GM12878 (cell line): ENCODE measurements at regions not wholly inside any gene's neighbourhood (a gene's known extent, or its start where the extent isn't known, plus 50 kb on each side); places are given as distances from the start of the nearest gene placed in this dataset.

Experiments
- ATAC-seq: fragments of 200-7000 bp; cut with Tn5 transposase; 3 replicates; pipeline ENCODE4 v1.9.1; 2020; ENCODE audit warnings: mild to moderate bottlenecking, moderate library complexity
- BruUV-seq: library from RNA; stranded (reverse); fragments of 400-500 nt; replicated peaks from 2 replicates; lab custom pipeline; 2021; lab: Mats Ljungman, UMichigan
- CTCF ChIA-PET: fragments of 300-600 bp; sonication (Branson Sonifier 250); formaldehyde crosslinking; extraction: SDS; loops from one replicate; lab custom pipeline; 2021; ENCODE audit warnings: inconsistent platforms; lab: Yijun Ruan, JAX
- POLR2A ChIA-PET: fragments of 350-600 bp; formaldehyde crosslinking; extraction: SDS; loops from one replicate; lab custom pipeline; 2021; ENCODE audit warnings: inconsistent platforms; lab: Charles Lee
- RAD21 ChIA-PET: fragments of 300-600 bp; sonication (Branson Sonifier 250); formaldehyde crosslinking; loops from one replicate; lab custom pipeline; 2023; ENCODE audit warnings: antibody characterized with exemption; ENCODE audit not compliant: unreplicated experiment; lab: Charles Lee
- SMC1A ChIA-PET: fragments of 300-600 bp; sonication (Branson Sonifier 250); formaldehyde crosslinking; loops from one replicate; lab custom pipeline; 2023; ENCODE audit not compliant: unreplicated experiment, uncharacterized antibody; lab: Charles Lee
- DNase-seq: peaks from one replicate; pipeline ENCODE4 v3.0.0-alpha.2; 2011; ENCODE audit warnings: low read depth, low spot score
- FAIRE-seq: peaks from 3 replicates; lab custom pipeline; 2011; peaks lifted over from hg19 to GRCh38; lab: Jason Lieb, UNC
- H2AFZ ChIP-seq: 2 replicates; pipeline ENCODE4 v1.6.0; 2011; ENCODE audit warnings: low read depth, low read length, control low read depth; ENCODE audit not compliant: control insufficient read depth
- H3K27ac ChIP-seq: 2 replicates; pipeline ENCODE4 v1.5.1; 2011; ENCODE audit warnings: control low read depth; ENCODE audit not compliant: control insufficient read depth, insufficient read depth
- H3K27me3 ChIP-seq, 2 experiments: replicated peaks in 1 of 2; 2 replicates each; pipeline versions ENCODE4 v1.6.0 to v1.6.1; 2011; ENCODE audit warnings: low read length in 1 of 2; ENCODE audit not compliant: control insufficient read depth in 2 of 2, insufficient read depth in 2 of 2
- H3K36me3 ChIP-seq, 2 experiments: 2 replicates each; pipeline ENCODE4 v1.5.1; 2011; ENCODE audit warnings: low read length in 1 of 2; ENCODE audit not compliant: control insufficient read depth in 2 of 2, insufficient read depth in 2 of 2
- H3K4me1 ChIP-seq: 2 replicates; pipeline ENCODE4 v1.6.1; 2011; ENCODE audit warnings: mild to moderate bottlenecking, low read length, moderate library complexity, mixed read lengths; ENCODE audit not compliant: control insufficient read depth, insufficient read depth
- H3K4me2 ChIP-seq: 2 replicates; pipeline ENCODE4 v1.6.0; 2011; ENCODE audit warnings: control low read depth; ENCODE audit not compliant: control insufficient read depth, insufficient read depth
- H3K4me3 ChIP-seq: fragments of 200-600 bp; sonication (generic); 2 replicates; pipeline ENCODE4 v1.5.1; 2016
- H3K79me2 ChIP-seq: 2 replicates; pipeline ENCODE4 v1.6.0; 2011; ENCODE audit warnings: low read length; ENCODE audit not compliant: control insufficient read depth, insufficient read depth
- H3K9ac ChIP-seq: 2 replicates; pipeline ENCODE4 v1.8.0; 2011; ENCODE audit warnings: low read length, control low read depth, mixed read lengths; ENCODE audit not compliant: control insufficient read depth, insufficient read depth
- H3K9me3 ChIP-seq: replicated peaks from 3 replicates; pipeline ENCODE4 v1.5.1; 2011; ENCODE audit warnings: mild to moderate bottlenecking, low read length; ENCODE audit not compliant: control insufficient read depth, insufficient read depth
- H4K20me1 ChIP-seq: 2 replicates; pipeline ENCODE4 v1.6.0; 2011; ENCODE audit not compliant: control insufficient read depth, insufficient read depth
- CHD1 ChIP-seq: IDR thresholded peaks from 2 replicates; pipeline ENCODE4 v1.6.1; 2012; ENCODE audit warnings: low read depth, low read length, improper control_type of control experiment
- EP300 ChIP-seq, 2 experiments: fragments of 150-350 bp in 1 of 2; IDR thresholded peaks; 2 replicates each; pipeline ENCODE4 v1.6.1; 2011 to 2012; ENCODE audit warnings: low read depth in 2 of 2, low read length in 2 of 2, borderline replicate concordance in 1 of 2, improper control_type of control experiment in 1 of 2, inconsistent platforms in 1 of 2; ENCODE audit not compliant: control insufficient read depth in 1 of 2
- NBN ChIP-seq: fragments of 450-650 bp; IDR thresholded peaks from 2 replicates; pipeline ENCODE4 v1.6.1; 2016
- NR2C2 ChIP-seq: IDR thresholded peaks from 2 replicates; pipeline ENCODE4 v1.6.1; 2011; ENCODE audit warnings: borderline replicate concordance, low read depth; ENCODE audit not compliant: control insufficient read depth, insufficient read length
- SIX5 ChIP-seq: IDR thresholded peaks from 2 replicates; pipeline ENCODE4 v1.6.1; 2011; ENCODE audit warnings: mild to moderate bottlenecking, low read depth, low read length, moderate library complexity; ENCODE audit not compliant: severe bottlenecking
- STAT1 ChIP-seq: fragments of 450-650 bp; conservative IDR thresholded peaks from 2 replicates; pipeline ENCODE4 v1.6.1; 2014; ENCODE audit warnings: antibody characterized with exemption, mild to moderate bottlenecking
- TAF1 ChIP-seq: IDR thresholded peaks from 2 replicates; pipeline ENCODE4 v1.6.1; 2011; ENCODE audit warnings: mild to moderate bottlenecking, low read depth, low read length, borderline replicate concordance
- WGBS: methylation state at CpG from one replicate; pipeline ENCODE4 v1.1.6; 2016; ENCODE audit warnings: low lambda C conversion rate; ENCODE audit not compliant: insufficient replicate concordance, insufficient coverage; ENCODE audit errors: missing lambda C conversion rate; 5-methylcytosine and 5-hydroxymethylcytosine counted together
- in situ Hi-C: fragments of 300-500 bp; cut with MboI; formaldehyde crosslinking; loops from 9 replicates; pipeline ENCODE4 v1.14.3; 2018; ENCODE audit warnings: mixed read lengths
- intact Hi-C: fragments of 100-400 bp; cut with micrococcal nuclease; formaldehyde crosslinking; loops from one replicate; pipeline ENCODE4 v1.14.2; 2022; ENCODE audit not compliant: unreplicated experiment
- TF ChIP-seq, protein P1 (sequence below): IDR thresholded peaks from 2 replicates; pipeline ENCODE4 v1.6.1; 2012; ENCODE audit warnings: low read depth, low read length, improper control_type of control experiment
- TF ChIP-seq, protein P2 (sequence below): fragments of 450-650 bp; IDR thresholded peaks from 2 replicates; pipeline ENCODE4 v1.6.1; 2017; ENCODE audit warnings: mild to moderate bottlenecking, moderate library complexity
- TF ChIP-seq, protein P3 (sequence below): fragments of 450-650 bp; IDR thresholded peaks from 2 replicates; pipeline ENCODE4 v1.6.1; 2017; ENCODE audit warnings: low read depth, mild to moderate bottlenecking, moderate library complexity
- TF ChIP-seq, protein P4 (sequence below): IDR thresholded peaks from 2 replicates; pipeline ENCODE4 v1.6.1; 2011; ENCODE audit warnings: borderline replicate concordance, low read depth, mild to moderate bottlenecking, moderate library complexity, low read length; ENCODE audit not compliant: insufficient read depth, poor library complexity, severe bottlenecking

DNA sequence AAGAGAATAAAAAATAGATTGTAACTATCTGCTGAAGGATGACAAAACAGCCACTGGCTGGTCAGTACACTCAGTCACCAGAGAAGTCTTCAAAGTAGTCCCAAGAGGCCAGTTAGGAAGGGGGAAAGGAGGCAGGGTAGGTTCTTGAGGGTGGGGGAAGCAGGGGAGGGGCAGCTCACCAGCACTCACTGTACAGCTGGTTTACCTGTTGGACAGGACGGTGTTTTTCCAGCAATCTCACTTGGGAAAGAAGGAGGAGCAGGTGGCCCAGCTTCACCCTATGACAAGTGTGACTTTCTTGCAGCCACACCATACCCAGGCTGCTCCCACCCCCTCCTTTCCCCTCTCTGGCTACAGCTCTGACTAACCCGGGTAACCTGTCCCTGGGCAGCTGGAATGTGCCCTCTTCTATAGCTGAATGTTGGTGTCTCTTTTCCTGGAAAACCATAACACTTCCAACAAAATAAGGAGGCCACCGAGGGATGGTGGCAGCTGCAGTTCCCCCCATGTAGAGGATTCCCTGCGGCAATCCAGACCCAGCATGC lies 203.4 kb upstream of the NSMCE3 start (continued):
- TF ChIP-seq, protein P1, sequence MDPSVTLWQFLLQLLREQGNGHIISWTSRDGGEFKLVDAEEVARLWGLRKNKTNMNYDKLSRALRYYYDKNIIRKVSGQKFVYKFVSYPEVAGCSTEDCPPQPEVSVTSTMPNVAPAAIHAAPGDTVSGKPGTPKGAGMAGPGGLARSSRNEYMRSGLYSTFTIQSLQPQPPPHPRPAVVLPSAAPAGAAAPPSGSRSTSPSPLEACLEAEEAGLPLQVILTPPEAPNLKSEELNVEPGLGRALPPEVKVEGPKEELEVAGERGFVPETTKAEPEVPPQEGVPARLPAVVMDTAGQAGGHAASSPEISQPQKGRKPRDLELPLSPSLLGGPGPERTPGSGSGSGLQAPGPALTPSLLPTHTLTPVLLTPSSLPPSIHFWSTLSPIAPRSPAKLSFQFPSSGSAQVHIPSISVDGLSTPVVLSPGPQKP: no peak
- TF ChIP-seq EP300 (IDR thresholded peaks at IDR 0.05; ENCODE audit: borderline replicate concordance in 1 of 2, control insufficient read depth in 1 of 2, low read depth in 2 of 2, low read length in 2 of 2): no peak

DNA sequence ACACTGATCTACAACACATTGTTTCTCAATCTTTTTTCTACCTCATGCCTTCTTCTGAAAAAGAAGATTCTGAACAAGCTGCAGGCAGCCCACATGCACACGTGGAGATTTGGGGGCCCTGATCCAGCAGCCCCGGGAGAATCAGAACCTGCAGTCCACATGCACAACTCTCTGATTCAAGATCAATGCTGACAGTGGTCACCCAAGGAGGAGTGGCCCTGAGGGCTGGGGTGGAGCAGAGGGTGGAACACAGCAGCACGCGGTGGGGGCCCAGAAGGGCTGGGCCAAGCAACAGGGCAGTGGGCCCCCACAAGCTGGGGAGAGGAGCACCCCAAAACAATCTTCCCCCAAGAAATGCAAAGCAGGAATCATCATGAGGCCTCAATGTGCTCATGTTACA lies 202.1 kb upstream of the NSMCE3 start:
- Histone ChIP-seq H3K36me3 (no peaks in the 10 kb centered on the region), H3K9ac (no peak overlapping the region), H3K27me3 (no peaks in the 10 kb centered on the region), H3K4me2 (no peak overlapping the region), H2AFZ (no peak overlapping the region), H3K27ac (no peak overlapping the region), H3K79me2 (no peaks in the 10 kb centered on the region), H4K20me1 (no peaks in the 10 kb centered on the region), H3K9me3 (no peaks in the 10 kb centered on the region), H3K4me3 (no peak overlapping the region), H3K4me1 (no peaks in the 10 kb centered on the region)
- 18% methylated on average over 4 of the region's 4 CpGs for WGBS
- RAD21 ChIA-PET: interaction anchor here (0.7 kb wide), 1 partner anchor 117 kb away, joined by 3 read pairs; no protein-coding TSS in a partner anchor
- POLR2A ChIA-PET: no interaction called here
- FAIRE-seq (no peak), ATAC-seq (no peak), DNase-seq (no peak)
- intact Hi-C loops (no loop called here), in situ Hi-C loops (no loop called here)
- BruUV-seq: no TSS peak
- SMC1A ChIA-PET: no interaction called here
- CTCF ChIA-PET: no interaction called here
- TF ChIP-seq, protein P2, sequence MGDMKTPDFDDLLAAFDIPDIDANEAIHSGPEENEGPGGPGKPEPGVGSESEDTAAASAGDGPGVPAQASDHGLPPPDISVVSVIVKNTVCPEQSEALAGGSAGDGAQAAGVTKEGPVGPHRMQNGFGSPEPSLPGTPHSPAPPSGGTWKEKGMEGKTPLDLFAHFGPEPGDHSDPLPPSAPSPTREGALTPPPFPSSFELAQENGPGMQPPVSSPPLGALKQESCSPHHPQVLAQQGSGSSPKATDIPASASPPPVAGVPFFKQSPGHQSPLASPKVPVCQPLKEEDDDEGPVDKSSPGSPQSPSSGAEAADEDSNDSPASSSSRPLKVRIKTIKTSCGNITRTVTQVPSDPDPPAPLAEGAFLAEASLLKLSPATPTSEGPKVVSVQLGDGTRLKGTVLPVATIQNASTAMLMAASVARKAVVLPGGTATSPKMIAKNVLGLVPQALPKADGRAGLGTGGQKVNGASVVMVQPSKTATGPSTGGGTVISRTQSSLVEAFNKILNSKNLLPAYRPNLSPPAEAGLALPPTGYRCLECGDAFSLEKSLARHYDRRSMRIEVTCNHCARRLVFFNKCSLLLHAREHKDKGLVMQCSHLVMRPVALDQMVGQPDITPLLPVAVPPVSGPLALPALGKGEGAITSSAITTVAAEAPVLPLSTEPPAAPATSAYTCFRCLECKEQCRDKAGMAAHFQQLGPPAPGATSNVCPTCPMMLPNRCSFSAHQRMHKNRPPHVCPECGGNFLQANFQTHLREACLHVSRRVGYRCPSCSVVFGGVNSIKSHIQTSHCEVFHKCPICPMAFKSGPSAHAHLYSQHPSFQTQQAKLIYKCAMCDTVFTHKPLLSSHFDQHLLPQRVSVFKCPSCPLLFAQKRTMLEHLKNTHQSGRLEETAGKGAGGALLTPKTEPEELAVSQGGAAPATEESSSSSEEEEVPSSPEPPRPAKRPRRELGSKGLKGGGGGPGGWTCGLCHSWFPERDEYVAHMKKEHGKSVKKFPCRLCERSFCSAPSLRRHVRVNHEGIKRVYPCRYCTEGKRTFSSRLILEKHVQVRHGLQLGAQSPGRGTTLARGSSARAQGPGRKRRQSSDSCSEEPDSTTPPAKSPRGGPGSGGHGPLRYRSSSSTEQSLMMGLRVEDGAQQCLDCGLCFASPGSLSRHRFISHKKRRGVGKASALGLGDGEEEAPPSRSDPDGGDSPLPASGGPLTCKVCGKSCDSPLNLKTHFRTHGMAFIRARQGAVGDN: no peak
- TF ChIP-seq TAF1 (no peak), EP300 (IDR thresholded peaks at IDR 0.05; ENCODE audit: borderline replicate concordance in 1 of 2, control insufficient read depth in 1 of 2, low read depth in 2 of 2, low read length in 2 of 2) (no peak), STAT1 (no peak), NR2C2 (no peak), SIX5 (no peak), CHD1 (no peak), NBN (no peak)
- TF ChIP-seq, protein P3, sequence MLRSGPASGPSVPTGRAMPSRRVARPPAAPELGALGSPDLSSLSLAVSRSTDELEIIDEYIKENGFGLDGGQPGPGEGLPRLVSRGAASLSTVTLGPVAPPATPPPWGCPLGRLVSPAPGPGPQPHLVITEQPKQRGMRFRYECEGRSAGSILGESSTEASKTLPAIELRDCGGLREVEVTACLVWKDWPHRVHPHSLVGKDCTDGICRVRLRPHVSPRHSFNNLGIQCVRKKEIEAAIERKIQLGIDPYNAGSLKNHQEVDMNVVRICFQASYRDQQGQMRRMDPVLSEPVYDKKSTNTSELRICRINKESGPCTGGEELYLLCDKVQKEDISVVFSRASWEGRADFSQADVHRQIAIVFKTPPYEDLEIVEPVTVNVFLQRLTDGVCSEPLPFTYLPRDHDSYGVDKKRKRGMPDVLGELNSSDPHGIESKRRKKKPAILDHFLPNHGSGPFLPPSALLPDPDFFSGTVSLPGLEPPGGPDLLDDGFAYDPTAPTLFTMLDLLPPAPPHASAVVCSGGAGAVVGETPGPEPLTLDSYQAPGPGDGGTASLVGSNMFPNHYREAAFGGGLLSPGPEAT: no peak
- TF ChIP-seq, protein P4, sequence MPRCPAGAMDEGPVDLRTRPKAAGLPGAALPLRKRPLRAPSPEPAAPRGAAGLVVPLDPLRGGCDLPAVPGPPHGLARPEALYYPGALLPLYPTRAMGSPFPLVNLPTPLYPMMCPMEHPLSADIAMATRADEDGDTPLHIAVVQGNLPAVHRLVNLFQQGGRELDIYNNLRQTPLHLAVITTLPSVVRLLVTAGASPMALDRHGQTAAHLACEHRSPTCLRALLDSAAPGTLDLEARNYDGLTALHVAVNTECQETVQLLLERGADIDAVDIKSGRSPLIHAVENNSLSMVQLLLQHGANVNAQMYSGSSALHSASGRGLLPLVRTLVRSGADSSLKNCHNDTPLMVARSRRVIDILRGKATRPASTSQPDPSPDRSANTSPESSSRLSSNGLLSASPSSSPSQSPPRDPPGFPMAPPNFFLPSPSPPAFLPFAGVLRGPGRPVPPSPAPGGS: no peak
